Astrocyte (in vitro differentiated cells and primary cell): ENCODE measurements at regions not wholly inside any gene's neighbourhood (a gene's known extent, or its start where the extent isn't known, plus 50 kb on each side); places are given as distances from the start of the nearest gene placed in this dataset.

Experiments
- EZH2 ChIP-seq: IDR thresholded peaks from 2 replicates; pipeline ENCODE4 v1.6.1; 2012; ENCODE audit warnings: mild to moderate bottlenecking, low read length, inconsistent platforms; ENCODE audit not compliant: insufficient read depth
- TF ChIP-seq, protein P1 (sequence below): IDR thresholded peaks from 2 replicates; pipeline ENCODE4 v1.5.1; 2011; ENCODE audit warnings: low read depth, mild to moderate bottlenecking, inconsistent platforms, low read length, moderate library complexity; ENCODE audit not compliant: insufficient read depth

DNA sequence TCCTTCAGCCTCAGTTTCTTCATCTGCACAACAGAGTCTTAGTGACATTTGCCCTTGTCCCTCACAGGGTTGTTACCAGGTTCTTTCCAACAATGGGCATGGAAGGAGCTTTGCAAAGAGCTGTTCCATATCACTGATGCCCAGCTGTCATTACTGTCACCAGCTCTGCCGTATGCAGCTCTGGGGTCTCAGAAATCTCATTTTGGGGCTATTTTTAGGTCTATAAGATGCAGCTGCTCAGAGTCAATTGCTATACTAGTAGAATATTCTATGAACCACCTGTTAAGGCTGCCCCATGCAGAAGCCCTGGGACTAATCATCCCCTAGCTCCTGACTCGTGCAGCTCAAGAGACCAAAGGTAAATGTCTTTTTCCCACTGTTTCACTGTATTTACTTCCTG is 105.1 kb upstream of the TNPO1 start:
- TF ChIP-seq, protein P1, sequence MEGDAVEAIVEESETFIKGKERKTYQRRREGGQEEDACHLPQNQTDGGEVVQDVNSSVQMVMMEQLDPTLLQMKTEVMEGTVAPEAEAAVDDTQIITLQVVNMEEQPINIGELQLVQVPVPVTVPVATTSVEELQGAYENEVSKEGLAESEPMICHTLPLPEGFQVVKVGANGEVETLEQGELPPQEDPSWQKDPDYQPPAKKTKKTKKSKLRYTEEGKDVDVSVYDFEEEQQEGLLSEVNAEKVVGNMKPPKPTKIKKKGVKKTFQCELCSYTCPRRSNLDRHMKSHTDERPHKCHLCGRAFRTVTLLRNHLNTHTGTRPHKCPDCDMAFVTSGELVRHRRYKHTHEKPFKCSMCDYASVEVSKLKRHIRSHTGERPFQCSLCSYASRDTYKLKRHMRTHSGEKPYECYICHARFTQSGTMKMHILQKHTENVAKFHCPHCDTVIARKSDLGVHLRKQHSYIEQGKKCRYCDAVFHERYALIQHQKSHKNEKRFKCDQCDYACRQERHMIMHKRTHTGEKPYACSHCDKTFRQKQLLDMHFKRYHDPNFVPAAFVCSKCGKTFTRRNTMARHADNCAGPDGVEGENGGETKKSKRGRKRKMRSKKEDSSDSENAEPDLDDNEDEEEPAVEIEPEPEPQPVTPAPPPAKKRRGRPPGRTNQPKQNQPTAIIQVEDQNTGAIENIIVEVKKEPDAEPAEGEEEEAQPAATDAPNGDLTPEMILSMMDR: no peak
- no peak for TF ChIP-seq EZH2
